Upper lobe of left lung (tissue), 4 donors: ENCODE measurements at regions not wholly inside any gene's neighbourhood (a gene's known extent, or its start where the extent isn't known, plus 50 kb on each side); places are given as distances from the start of the nearest gene placed in this dataset.

Experiments used
- CTCF ChIP-seq, 6 experiments: fragments of 450-650 bp in 4 of 6; fragments of 200-600 bp in 2 of 6; sonication (generic) in 2 of 6; IDR thresholded peaks; one replicate each; pipeline ENCODE4 v1.5.1; 2016 to 2019; ENCODE audit warnings: antibody characterized with exemption in 6 of 6
- EP300 ChIP-seq, 4 donors: sonication (generic); formaldehyde crosslinking; IDR thresholded peaks; one replicate each; pipeline ENCODE4 v1.5.1; 2017; ENCODE audit warnings: antibody characterized with exemption in 4 of 4, control low read depth in 2 of 4
- POLR2A ChIP-seq, 4 donors: fragments of 450-650 bp; IDR thresholded peaks; one replicate each; pipeline ENCODE4 v1.5.1; 2016 to 2017; ENCODE audit warnings: antibody characterized with exemption in 4 of 4, mild to moderate bottlenecking in 2 of 4
- POLR2AphosphoS5 ChIP-seq, 2 donors: sonication (generic); formaldehyde crosslinking; IDR thresholded peaks; one replicate each; pipeline ENCODE4 v1.5.1; 2017; ENCODE audit warnings: antibody characterized with exemption in 2 of 2

- TF ChIP-seq POLR2A (IDR thresholded peaks at IDR 0.05) (no peak), EP300 (IDR thresholded peaks at IDR 0.05) (no peak), POLR2AphosphoS5 (IDR thresholded peaks at IDR 0.05) (no peak), CTCF (IDR thresholded peaks at IDR 0.05) (no peak)
Measured at GRCh38 chr3:83498361-83499016, 1460.3 kb upstream of the CADM2 start.
